GM23338 (cell line): ENCODE measurements at regions not wholly inside any gene's neighbourhood (a gene's known extent, or its start where the extent isn't known, plus 50 kb on each side); places are given as distances from the start of the nearest gene placed in this dataset.

Source experiments
- CTCF ChIP-seq, 2 experiments: fragments of 200-600 bp in 1 of 2; sonication (generic) in 1 of 2; conservative IDR thresholded peaks; 2 replicates each; pipeline versions ENCODE4 v1.5.1 to v1.6.1; 2016 to 2017; ENCODE audit warnings: antibody characterized with exemption in 2 of 2, low read depth in 2 of 2, mild to moderate bottlenecking in 2 of 2, moderate library complexity in 1 of 2
- EZH2 ChIP-seq: fragments of 200-600 bp; sonication (generic); IDR thresholded peaks from one replicate; pipeline ENCODE4 v1.8.0; 2017; ENCODE audit warnings: antibody characterized with exemption, mild to moderate bottlenecking, low read depth; ENCODE audit not compliant: unreplicated experiment
- EZH2phosphoT487 ChIP-seq: fragments of 200-600 bp; sonication (generic); IDR thresholded peaks from one replicate; pipeline ENCODE4 v1.8.1; 2018; ENCODE audit warnings: antibody characterized with exemption; ENCODE audit not compliant: unreplicated experiment
- JUNB ChIP-seq: IDR thresholded peaks from one replicate; pipeline ENCODE4 v1.6.1; 2016; ENCODE audit warnings: antibody characterized with exemption; ENCODE audit not compliant: unreplicated experiment
- POLR2AphosphoS5 ChIP-seq: IDR thresholded peaks from 2 replicates; pipeline ENCODE4 v1.6.1; 2016; ENCODE audit warnings: antibody characterized with exemption, low read depth
- TF ChIP-seq, protein P1 (sequence below): IDR thresholded peaks from one replicate; pipeline ENCODE4 v1.6.1; 2018; ENCODE audit warnings: antibody characterized with exemption; ENCODE audit not compliant: unreplicated experiment

GRCh38 chr2:83764447-83765005 lies 694.6 kb downstream of the SUCLG1 start:
- peak in 1 of 2 experiments; percentile 40; a peak in 2 of 4 replicates for TF ChIP-seq CTCF (conservative IDR thresholded peaks at IDR 0.05; ENCODE audit: low read depth in 2 of 2)
- TF ChIP-seq EZH2 = no peak
- no peak for TF ChIP-seq JUNB
- TF ChIP-seq, protein P1, sequence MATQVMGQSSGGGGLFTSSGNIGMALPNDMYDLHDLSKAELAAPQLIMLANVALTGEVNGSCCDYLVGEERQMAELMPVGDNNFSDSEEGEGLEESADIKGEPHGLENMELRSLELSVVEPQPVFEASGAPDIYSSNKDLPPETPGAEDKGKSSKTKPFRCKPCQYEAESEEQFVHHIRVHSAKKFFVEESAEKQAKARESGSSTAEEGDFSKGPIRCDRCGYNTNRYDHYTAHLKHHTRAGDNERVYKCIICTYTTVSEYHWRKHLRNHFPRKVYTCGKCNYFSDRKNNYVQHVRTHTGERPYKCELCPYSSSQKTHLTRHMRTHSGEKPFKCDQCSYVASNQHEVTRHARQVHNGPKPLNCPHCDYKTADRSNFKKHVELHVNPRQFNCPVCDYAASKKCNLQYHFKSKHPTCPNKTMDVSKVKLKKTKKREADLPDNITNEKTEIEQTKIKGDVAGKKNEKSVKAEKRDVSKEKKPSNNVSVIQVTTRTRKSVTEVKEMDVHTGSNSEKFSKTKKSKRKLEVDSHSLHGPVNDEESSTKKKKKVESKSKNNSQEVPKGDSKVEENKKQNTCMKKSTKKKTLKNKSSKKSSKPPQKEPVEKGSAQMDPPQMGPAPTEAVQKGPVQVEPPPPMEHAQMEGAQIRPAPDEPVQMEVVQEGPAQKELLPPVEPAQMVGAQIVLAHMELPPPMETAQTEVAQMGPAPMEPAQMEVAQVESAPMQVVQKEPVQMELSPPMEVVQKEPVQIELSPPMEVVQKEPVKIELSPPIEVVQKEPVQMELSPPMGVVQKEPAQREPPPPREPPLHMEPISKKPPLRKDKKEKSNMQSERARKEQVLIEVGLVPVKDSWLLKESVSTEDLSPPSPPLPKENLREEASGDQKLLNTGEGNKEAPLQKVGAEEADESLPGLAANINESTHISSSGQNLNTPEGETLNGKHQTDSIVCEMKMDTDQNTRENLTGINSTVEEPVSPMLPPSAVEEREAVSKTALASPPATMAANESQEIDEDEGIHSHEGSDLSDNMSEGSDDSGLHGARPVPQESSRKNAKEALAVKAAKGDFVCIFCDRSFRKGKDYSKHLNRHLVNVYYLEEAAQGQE = no peak
- TF ChIP-seq EZH2phosphoT487 = no peak
- no peak for TF ChIP-seq POLR2AphosphoS5
